Pancreas (tissue), 10 donors: ENCODE measurements at regions not wholly inside any gene's neighbourhood (a gene's known extent, or its start where the extent isn't known, plus 50 kb on each side); places are given as distances from the start of the nearest gene placed in this dataset.

Experiments
- ATAC-seq, 4 donors: fragments of 200-7000 bp; cut with Tn5 transposase; one replicate each; pipeline versions ENCODE4 v1.8.0 to v1.9.1; 2020; ENCODE audit warnings: mild to moderate bottlenecking in 4 of 4, moderate library complexity in 4 of 4
- DNase-seq, 6 donors: peaks; one replicate each; pipeline ENCODE4 v3.0.0-alpha.2; 2020
- FAIRE-seq: peaks from 2 replicates; lab custom pipeline; 2012; peaks lifted over from hg19 to GRCh38; lab: Jason Lieb, UNC
- H3K27ac ChIP-seq, 4 donors: fragments of 200-600 bp; sonication (generic); 1 replicate in 3 of 4; 2 replicates in 1 of 4; pipeline versions ENCODE4 v1.5.0 to v1.8.0; 2020
- H3K27me3 ChIP-seq, 4 donors: fragments of 200-600 bp; one replicate each; pipeline ENCODE4 v1.8.0; 2021
- H3K36me3 ChIP-seq, 3 donors: fragments of 200-600 bp; sonication (generic) in 1 of 3; one replicate each; pipeline versions ENCODE4 v1.5.0 to v1.8.0; 2020 to 2021
- H3K4me1 ChIP-seq, 3 donors: fragments of 200-600 bp; one replicate each; pipeline ENCODE4 v1.8.0; 2021
- H3K4me3 ChIP-seq, 4 donors: fragments of 200-600 bp; sonication (generic) in 2 of 4; one replicate each; pipeline versions ENCODE4 v1.5.0 to v1.8.0; 2020 to 2021
- H3K9me3 ChIP-seq, 4 donors: fragments of 200-600 bp; one replicate each; pipeline ENCODE4 v1.8.0; 2021
- WGBS, 2 donors: extraction: QIAGEN DNeasy Blood & Tissue Kit; methylation state at CpG; one replicate each; pipeline ENCODE4 v1.1.7; 2013; 5-methylcytosine and 5-hydroxymethylcytosine counted together
- intact Hi-C, 3 donors: fragments of 100-400 bp; cut with DNase I; formaldehyde crosslinking; loops; one replicate each; pipeline versions ENCODE4 v1.11.1 to v1.14.2; 2022
- TF ChIP-seq, protein P1 (sequence below), 4 donors: fragments of 200-600 bp; sonication (generic) in 3 of 4; IDR thresholded peaks; one replicate each; pipeline versions ENCODE4 v1.5.0 to v1.8.0; 2021; ENCODE audit warnings: antibody characterized with exemption in 4 of 4
- donor health status: healthy with polysubstance abuse.
- donor health status: DM: no; HTN: no; CAD: no; lungs with moderate emphysema.
- donor health status: DM: no; HTN: no; CAD: no.
- donor health status: control.
- donor health status: control.
- donor health status: Bipolar disorder and iron deficiency.
- donor health status: DM: yes; HTN: yes; CAD: no.
- donor health status: DM: no; HTN: no; CAD: no.
- donor health status: DM: no; HTN: no; CAD: no.
- donor health status: DM: yes; HTN: yes; CAD: no.

DNA sequence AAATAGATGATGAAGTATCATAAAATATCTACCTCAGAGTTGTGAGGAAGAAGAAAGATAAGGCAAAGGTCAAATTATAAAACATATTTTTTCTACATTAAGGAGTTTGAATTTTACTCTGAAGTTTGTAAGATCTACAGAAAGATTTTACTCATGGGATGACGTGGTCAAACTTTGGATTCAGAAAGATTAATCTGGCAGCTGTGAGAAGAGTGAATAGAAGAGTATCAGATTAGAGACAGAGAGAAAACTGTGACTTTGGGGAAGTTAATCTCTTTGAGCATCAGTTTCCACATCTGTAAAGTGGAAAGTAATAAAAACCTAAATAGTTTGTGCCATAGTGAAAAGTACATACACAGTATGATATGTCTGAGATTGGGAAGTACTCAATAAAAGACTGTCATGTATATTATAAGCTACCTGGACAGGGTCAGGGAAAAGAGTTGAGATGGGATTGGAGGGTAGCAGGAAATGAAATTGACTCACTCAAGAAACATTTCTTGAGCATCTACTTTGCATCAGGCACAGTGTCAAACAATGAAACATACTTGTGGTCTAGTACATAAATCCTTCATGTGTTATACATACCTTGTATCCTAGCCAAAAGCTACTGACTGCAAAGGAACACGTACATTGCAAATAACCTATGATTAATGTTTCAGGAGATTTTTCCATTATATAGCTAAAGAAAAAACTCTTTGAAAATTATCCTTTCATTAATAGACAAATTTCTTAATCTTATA, 222.1 kb downstream of the TMEM200A start:
- ATAC-seq (no peak), FAIRE-seq (no peak), DNase-seq (no peak)
- no peak overlapping the region for H3K4me3 ChIP-seq
- H3K27me3 ChIP-seq, result no peaks in the 10 kb centered on the region
- no peak overlapping the region for H3K27ac ChIP-seq
- intact Hi-C loops, result no loop called here
- H3K36me3 ChIP-seq, result no peaks in the 10 kb centered on the region
- H3K4me1 ChIP-seq, result no peaks in the 10 kb centered on the region
- TF ChIP-seq, protein P1, sequence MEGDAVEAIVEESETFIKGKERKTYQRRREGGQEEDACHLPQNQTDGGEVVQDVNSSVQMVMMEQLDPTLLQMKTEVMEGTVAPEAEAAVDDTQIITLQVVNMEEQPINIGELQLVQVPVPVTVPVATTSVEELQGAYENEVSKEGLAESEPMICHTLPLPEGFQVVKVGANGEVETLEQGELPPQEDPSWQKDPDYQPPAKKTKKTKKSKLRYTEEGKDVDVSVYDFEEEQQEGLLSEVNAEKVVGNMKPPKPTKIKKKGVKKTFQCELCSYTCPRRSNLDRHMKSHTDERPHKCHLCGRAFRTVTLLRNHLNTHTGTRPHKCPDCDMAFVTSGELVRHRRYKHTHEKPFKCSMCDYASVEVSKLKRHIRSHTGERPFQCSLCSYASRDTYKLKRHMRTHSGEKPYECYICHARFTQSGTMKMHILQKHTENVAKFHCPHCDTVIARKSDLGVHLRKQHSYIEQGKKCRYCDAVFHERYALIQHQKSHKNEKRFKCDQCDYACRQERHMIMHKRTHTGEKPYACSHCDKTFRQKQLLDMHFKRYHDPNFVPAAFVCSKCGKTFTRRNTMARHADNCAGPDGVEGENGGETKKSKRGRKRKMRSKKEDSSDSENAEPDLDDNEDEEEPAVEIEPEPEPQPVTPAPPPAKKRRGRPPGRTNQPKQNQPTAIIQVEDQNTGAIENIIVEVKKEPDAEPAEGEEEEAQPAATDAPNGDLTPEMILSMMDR (IDR thresholded peaks at IDR 0.05), result no peak
- WGBS, 2 donors, result 38 to 53% methylated on average over 2 of the region's 2 CpGs
- H3K9me3 ChIP-seq, result no peaks in the 10 kb centered on the region

DNA sequence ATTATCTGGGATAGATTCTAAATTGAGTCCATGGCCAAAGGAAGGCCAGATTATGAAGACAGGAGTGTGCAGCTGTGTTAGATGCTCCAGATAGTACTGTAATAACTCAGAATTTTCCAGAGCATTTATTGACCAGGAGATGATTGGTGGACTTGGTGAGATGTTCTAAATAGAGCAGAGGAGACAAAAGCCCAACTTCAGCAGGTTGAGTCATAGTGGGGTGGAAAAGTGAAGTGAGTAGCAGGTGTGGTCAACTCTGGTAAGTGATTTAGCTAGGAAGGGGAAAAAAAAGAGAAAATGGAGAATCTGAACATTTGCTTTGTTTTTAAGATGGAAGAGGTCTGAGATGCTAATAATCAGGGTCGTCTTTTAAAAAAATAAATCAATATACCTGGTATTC, 227.4 kb downstream of the TMEM200A start:
- Histone ChIP-seq H3K27ac (no peak overlapping the region), H3K36me3 (no peaks in the 10 kb centered on the region), H3K4me1 (no peaks in the 10 kb centered on the region), H3K27me3 (no peaks in the 10 kb centered on the region), H3K9me3 (no peaks in the 10 kb centered on the region), H3K4me3 (no peak overlapping the region)
- TF ChIP-seq, protein P1 (IDR thresholded peaks at IDR 0.05), result no peak
- no peak for ATAC-seq
- no peak for FAIRE-seq
- 42 to 71% methylated on average over 1 of the region's 1 CpG for WGBS, 2 donors
- no peak for DNase-seq
- intact Hi-C loops, result no loop called here

DNA sequence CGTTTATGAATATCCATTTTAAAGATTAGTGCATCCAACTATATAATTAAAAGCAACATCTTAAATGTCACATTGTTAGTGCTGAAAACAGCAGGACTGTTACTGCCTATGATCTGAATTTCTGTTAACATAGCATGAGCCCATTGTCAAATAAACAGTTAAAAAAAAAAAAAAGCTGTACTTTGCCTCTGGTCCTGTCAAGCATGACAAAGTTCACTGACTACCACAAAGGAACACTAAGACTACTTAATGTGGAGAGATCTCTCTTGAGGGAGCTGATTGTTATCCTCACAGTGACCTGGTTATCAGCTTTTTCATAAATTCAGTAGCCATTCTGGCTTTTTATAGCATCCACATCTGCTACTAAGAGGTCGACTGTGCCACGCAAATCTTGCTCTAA, 228.1 kb downstream of the TMEM200A start:
- intact Hi-C loops, result no loop called here
- Histone ChIP-seq H3K27ac (no peak overlapping the region), H3K36me3 (no peaks in the 10 kb centered on the region), H3K4me1 (no peaks in the 10 kb centered on the region), H3K9me3 (no peaks in the 10 kb centered on the region), H3K27me3 (no peaks in the 10 kb centered on the region), H3K4me3 (no peak overlapping the region)
- TF ChIP-seq, protein P1 (IDR thresholded peaks at IDR 0.05), result no peak
- WGBS, 2 donors, result 42 to 60% methylated on average over 3 of the region's 3 CpGs
- no peak for FAIRE-seq
- DNase-seq, result no peak
- no peak for ATAC-seq

DNA sequence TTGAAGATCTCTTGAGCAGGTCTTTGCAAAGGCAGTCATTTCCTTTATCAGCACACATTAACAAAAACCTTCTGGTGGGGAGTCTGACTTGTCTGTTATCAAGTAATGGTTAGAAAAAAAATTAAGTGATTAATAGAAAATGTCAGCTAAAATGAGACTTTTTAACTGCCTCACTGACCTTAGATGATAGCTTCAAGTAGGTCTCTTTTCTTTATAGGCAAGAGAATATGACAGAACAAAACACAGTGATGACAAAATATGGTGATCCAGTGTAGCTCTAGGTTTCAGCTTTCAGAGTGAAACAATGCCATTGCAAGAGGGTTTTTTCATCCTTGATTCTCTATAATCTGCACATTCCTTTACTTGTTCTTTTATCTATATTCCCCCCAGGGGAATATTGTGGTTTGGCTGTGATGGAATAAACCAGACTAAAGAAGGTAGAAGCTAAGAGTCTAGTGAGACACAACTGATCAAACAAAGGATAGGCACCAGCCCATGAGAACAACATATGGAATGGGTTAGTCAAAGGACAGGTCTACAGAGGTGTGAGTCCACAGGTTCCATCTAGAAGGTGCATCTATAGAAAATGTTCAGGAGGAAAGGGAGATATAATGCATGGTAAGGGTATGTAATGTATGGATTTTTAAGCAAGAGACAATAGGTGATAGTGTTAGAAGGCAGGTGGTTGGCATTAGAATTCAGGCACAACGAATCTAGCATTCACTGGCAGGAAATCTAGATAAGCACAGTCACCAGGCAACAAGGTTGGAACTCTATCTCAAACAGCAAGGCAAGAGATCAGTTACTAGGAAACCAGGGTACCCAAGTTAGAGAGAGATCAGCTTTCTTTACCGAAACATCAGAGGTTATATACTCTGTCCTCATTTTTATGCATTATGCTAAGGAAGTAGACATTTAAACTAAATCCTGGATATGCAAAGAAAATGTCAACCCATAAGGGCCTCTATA, 228.9 kb upstream of the SMLR1 start:
- DNase-seq (no peak), ATAC-seq (peak in 1 of 4 donors; percentile 62), FAIRE-seq (no peak)
- Histone ChIP-seq H3K36me3 (no peaks in the 10 kb centered on the region), H3K4me1 (no peaks in the 10 kb centered on the region), H3K27me3 (no peaks in the 10 kb centered on the region), H3K9me3 (no peaks in the 10 kb centered on the region), H3K27ac (no peak overlapping the region), H3K4me3 (no peak overlapping the region)
- intact Hi-C loops, result no loop called here
- 41 to 42% methylated on average over 2 of the region's 2 CpGs for WGBS, 2 donors
- TF ChIP-seq, protein P1 (IDR thresholded peaks at IDR 0.05), result no peak
